Ectodermal cell (in vitro differentiated cells): ENCODE measurements at regions not wholly inside any gene's neighbourhood (a gene's known extent, or its start where the extent isn't known, plus 50 kb on each side); places are given as distances from the start of the nearest gene placed in this dataset.

Experiments used
- H3K27ac ChIP-seq: 2 replicates; pipeline ENCODE4 v1.7.0; 2013; ENCODE audit warnings: mild to moderate bottlenecking, low read depth, low read length; ENCODE audit not compliant: insufficient read depth, poor library complexity, severe bottlenecking
- H3K27me3 ChIP-seq: 2 replicates; pipeline ENCODE4 v1.7.0; 2013; ENCODE audit warnings: mild to moderate bottlenecking, low read length; ENCODE audit not compliant: insufficient read depth, control insufficient read depth, poor library complexity, severe bottlenecking
- H3K36me3 ChIP-seq: one replicate; pipeline ENCODE4 v1.7.0; 2013; ENCODE audit warnings: low read length; ENCODE audit not compliant: control insufficient read depth, insufficient read depth
- H3K4me1 ChIP-seq: one replicate; pipeline ENCODE4 v1.7.0; 2013; ENCODE audit warnings: low read length; ENCODE audit not compliant: control insufficient read depth, insufficient read depth
- H3K4me3 ChIP-seq: 2 replicates; pipeline ENCODE4 v1.7.0; 2013; ENCODE audit warnings: low read depth, low read length, control low read depth; ENCODE audit not compliant: insufficient read depth
- H3K9me3 ChIP-seq: 2 replicates; pipeline ENCODE4 v1.7.0; 2013; ENCODE audit warnings: mild to moderate bottlenecking, low read length, moderate library complexity; ENCODE audit not compliant: control insufficient read depth
- WGBS, 2 experiments: methylation state at CpG; one replicate each; pipeline ENCODE4 v1.1.7; 2013; ENCODE audit warnings: missing lambda C conversion rate in 2 of 2; 5-methylcytosine and 5-hydroxymethylcytosine counted together

- WGBS, 2 experiments = 55 to 57% methylated on average over 7 of the region's 7 CpGs
- Histone ChIP-seq H3K36me3 (no peaks in the 10 kb centered on the region), H3K4me1 (no peaks in the 10 kb centered on the region), H3K27ac (peak overlapping the region; percentile 42), H3K4me3 (no peak overlapping the region), H3K9me3 (no peaks in the 10 kb centered on the region), H3K27me3 (no peaks in the 10 kb centered on the region)
These were observed 300.9 kb upstream of the SRRM4 start for GRCh38 chr12:118680356-118680963.

- Histone ChIP-seq H3K36me3 (no peaks in the 10 kb centered on the region), H3K9me3 (no peaks in the 10 kb centered on the region), H3K27ac (no peak overlapping the region), H3K27me3 (no peaks in the 10 kb centered on the region), H3K4me1 (no peaks in the 10 kb centered on the region), H3K4me3 (no peak overlapping the region)
- 88% methylated on average over 3 of the region's 3 CpGs for WGBS, 2 experiments
These were observed 298.7 kb upstream of the SRRM4 start for GRCh38 chr12:118682656-118683055.

- Histone ChIP-seq H3K4me1 (peaks cover 9% of the 10 kb centered on the region), H3K27ac (no peak overlapping the region), H3K4me3 (no peak overlapping the region), H3K9me3 (no peaks in the 10 kb centered on the region), H3K27me3 (no peaks in the 10 kb centered on the region), H3K36me3 (no peaks in the 10 kb centered on the region)
- 82 to 88% methylated on average over 1 of the region's 1 CpG for WGBS, 2 experiments
These were observed 295.2 kb upstream of the SRRM4 start for GRCh38 chr12:118685983-118686607.

- Histone ChIP-seq H3K27me3 (no peaks in the 10 kb centered on the region), H3K4me1 (peaks cover 9% of the 10 kb centered on the region), H3K36me3 (no peaks in the 10 kb centered on the region), H3K27ac (no peak overlapping the region), H3K9me3 (no peaks in the 10 kb centered on the region), H3K4me3 (no peak overlapping the region)
- 23 to 37% methylated on average over 3 of the region's 3 CpGs for WGBS, 2 experiments
These were observed 291.5 kb upstream of the SRRM4 start for GRCh38 chr12:118689793-118690192.

- H3K36me3 ChIP-seq = no peaks in the 10 kb centered on the region
- no peaks in the 10 kb centered on the region for H3K27me3 ChIP-seq
- peaks cover 9% of the 10 kb centered on the region for H3K4me1 ChIP-seq
- WGBS, 2 experiments = 93 to 97% methylated on average over 2 to 3 of the region's 3 CpGs
- no peak overlapping the region for H3K27ac ChIP-seq
- no peaks in the 10 kb centered on the region for H3K9me3 ChIP-seq
- no peak overlapping the region for H3K4me3 ChIP-seq
These were observed 290.8 kb upstream of the SRRM4 start for GRCh38 chr12:118690506-118690905.

- H3K27me3 ChIP-seq = no peaks in the 10 kb centered on the region
- no peaks in the 10 kb centered on the region for H3K36me3 ChIP-seq
- no peak overlapping the region for H3K27ac ChIP-seq
- H3K4me1 ChIP-seq = peaks cover 9% of the 10 kb centered on the region
- H3K9me3 ChIP-seq = no peaks in the 10 kb centered on the region
- 92 to 94% methylated on average over 11 of the region's 11 CpGs for WGBS, 2 experiments
- no peak overlapping the region for H3K4me3 ChIP-seq
These were observed 287.1 kb upstream of the SRRM4 start for GRCh38 chr12:118694128-118694775.

GRCh38 chr12:118704527-118705241 is 276.7 kb upstream of the SRRM4 start:
- no peak overlapping the region for H3K27ac ChIP-seq
- no peaks in the 10 kb centered on the region for H3K4me1 ChIP-seq
- 76 to 79% methylated on average over 4 to 5 of the region's 5 CpGs for WGBS, 2 experiments
- no peaks in the 10 kb centered on the region for H3K36me3 ChIP-seq
- H3K4me3 ChIP-seq = no peak overlapping the region
- H3K9me3 ChIP-seq = no peaks in the 10 kb centered on the region
- H3K27me3 ChIP-seq = no peaks in the 10 kb centered on the region

- Histone ChIP-seq H3K4me3 (no peak overlapping the region), H3K9me3 (no peaks in the 10 kb centered on the region), H3K36me3 (no peaks in the 10 kb centered on the region), H3K27me3 (no peaks in the 10 kb centered on the region), H3K4me1 (no peaks in the 10 kb centered on the region), H3K27ac (no peak overlapping the region)
These were observed 274.9 kb upstream of the SRRM4 start for GRCh38 chr12:118706437-118706836.

GRCh38 chr12:118709946-118710345 is 271.4 kb upstream of the SRRM4 start:
- no peaks in the 10 kb centered on the region for H3K4me1 ChIP-seq
- H3K4me3 ChIP-seq = no peak overlapping the region
- no peaks in the 10 kb centered on the region for H3K27me3 ChIP-seq
- no peaks in the 10 kb centered on the region for H3K9me3 ChIP-seq
- no peak overlapping the region for H3K27ac ChIP-seq
- H3K36me3 ChIP-seq = no peaks in the 10 kb centered on the region
- WGBS, 2 experiments = 83 to 91% methylated on average over 2 of the region's 2 CpGs

GRCh38 chr12:118711185-118711584 is 270.2 kb upstream of the SRRM4 start:
- no peaks in the 10 kb centered on the region for H3K36me3 ChIP-seq
- no peaks in the 10 kb centered on the region for H3K4me1 ChIP-seq
- H3K4me3 ChIP-seq = no peak overlapping the region
- WGBS, 2 experiments = 69 to 93% methylated on average over 1 of the region's 1 CpG
- H3K27me3 ChIP-seq = no peaks in the 10 kb centered on the region
- no peaks in the 10 kb centered on the region for H3K9me3 ChIP-seq
- H3K27ac ChIP-seq = no peak overlapping the region
